ENCODE measurements at regions not wholly inside any gene's neighbourhood (a gene's known extent, or its start where the extent isn't known, plus 50 kb on each side); places are given as distances from the start of the nearest gene placed in this dataset.

- Histone ChIP-seq H3K4me2 (no peak overlapping the region), H3K27ac (ENCODE audit: low read depth in 2 of 2, low read length in 1 of 2) (no peak overlapping the region), H3K9me3 (no peaks in the 10 kb centered on the region), H3K4me1 (ENCODE audit: control insufficient read depth in 1 of 2, insufficient read depth in 2 of 2, low read depth in 1 of 2, low read length in 1 of 2) (peaks cover 0 to 24% of the 10 kb centered on the region in 2 experiments; a peak in 1 of 4 replicates), H2AFZ (ENCODE audit: low read depth) (no peak overlapping the region), H3K27me3 (ENCODE audit: insufficient read depth) (no peaks in the 10 kb centered on the region), H3F3A (replicated peaks; ENCODE audit: insufficient read depth) (no peaks in the 10 kb centered on the region), H3K4me3 (ENCODE audit: low read depth in 2 of 2, low read length in 1 of 2) (no peak overlapping the region), H3K9ac (no peak overlapping the region), H4K20me1 (ENCODE audit: insufficient read depth) (no peaks in the 10 kb centered on the region), H3K36me3 (replicated peaks in 1 of 2; ENCODE audit: control insufficient read depth in 1 of 2, insufficient read depth in 2 of 2, low read length in 1 of 2) (no peaks in the 10 kb centered on the region), H3K9me2 (no peaks in the 10 kb centered on the region), H3K79me2 (ENCODE audit: insufficient read depth) (no peaks in the 10 kb centered on the region)
- peak; percentile 16 for DNase-seq
- ChIA-PET POLR2A (no interaction called here), CTCF (no interaction called here)
- 68% methylated on average over 17 of the region's 21 CpGs for whole genome bisulfite sequencing (ENCODE audit: low lambda C conversion rate)
- TF ChIP-seq POLR2AphosphoS5 (IDR thresholded peaks at IDR 0.05; ENCODE audit: low read depth, low read length) (no peak), EZH2phosphoT487 (IDR thresholded peaks at IDR 0.05; ENCODE audit: borderline replicate concordance, low read depth) (no peak), NRF1 (IDR thresholded peaks at IDR 0.05; ENCODE audit: low read depth, low read length) (no peak), TAF1 (IDR thresholded peaks at IDR 0.05; ENCODE audit: borderline replicate concordance, low read depth, low read length) (no peak), PBX3 (IDR thresholded peaks at IDR 0.05) (no peak), FOXM1 (IDR thresholded peaks at IDR 0.05; ENCODE audit: low read depth) (no peak), RCOR1 (IDR thresholded peaks at IDR 0.05; ENCODE audit: low read length) (no peak), MXI1 (IDR thresholded peaks at IDR 0.05; ENCODE audit: low read depth, low read length) (no peak), CHD2 (IDR thresholded peaks at IDR 0.05; ENCODE audit: low read length, partially characterized antibody) (no peak), ELF1 (IDR thresholded peaks at IDR 0.05) (no peak), MEF2A (IDR thresholded peaks at IDR 0.05; ENCODE audit: borderline replicate concordance, low read depth) (no peak)
- TF ChIP-seq, protein P1, sequence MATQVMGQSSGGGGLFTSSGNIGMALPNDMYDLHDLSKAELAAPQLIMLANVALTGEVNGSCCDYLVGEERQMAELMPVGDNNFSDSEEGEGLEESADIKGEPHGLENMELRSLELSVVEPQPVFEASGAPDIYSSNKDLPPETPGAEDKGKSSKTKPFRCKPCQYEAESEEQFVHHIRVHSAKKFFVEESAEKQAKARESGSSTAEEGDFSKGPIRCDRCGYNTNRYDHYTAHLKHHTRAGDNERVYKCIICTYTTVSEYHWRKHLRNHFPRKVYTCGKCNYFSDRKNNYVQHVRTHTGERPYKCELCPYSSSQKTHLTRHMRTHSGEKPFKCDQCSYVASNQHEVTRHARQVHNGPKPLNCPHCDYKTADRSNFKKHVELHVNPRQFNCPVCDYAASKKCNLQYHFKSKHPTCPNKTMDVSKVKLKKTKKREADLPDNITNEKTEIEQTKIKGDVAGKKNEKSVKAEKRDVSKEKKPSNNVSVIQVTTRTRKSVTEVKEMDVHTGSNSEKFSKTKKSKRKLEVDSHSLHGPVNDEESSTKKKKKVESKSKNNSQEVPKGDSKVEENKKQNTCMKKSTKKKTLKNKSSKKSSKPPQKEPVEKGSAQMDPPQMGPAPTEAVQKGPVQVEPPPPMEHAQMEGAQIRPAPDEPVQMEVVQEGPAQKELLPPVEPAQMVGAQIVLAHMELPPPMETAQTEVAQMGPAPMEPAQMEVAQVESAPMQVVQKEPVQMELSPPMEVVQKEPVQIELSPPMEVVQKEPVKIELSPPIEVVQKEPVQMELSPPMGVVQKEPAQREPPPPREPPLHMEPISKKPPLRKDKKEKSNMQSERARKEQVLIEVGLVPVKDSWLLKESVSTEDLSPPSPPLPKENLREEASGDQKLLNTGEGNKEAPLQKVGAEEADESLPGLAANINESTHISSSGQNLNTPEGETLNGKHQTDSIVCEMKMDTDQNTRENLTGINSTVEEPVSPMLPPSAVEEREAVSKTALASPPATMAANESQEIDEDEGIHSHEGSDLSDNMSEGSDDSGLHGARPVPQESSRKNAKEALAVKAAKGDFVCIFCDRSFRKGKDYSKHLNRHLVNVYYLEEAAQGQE (IDR thresholded peaks at IDR 0.05; ENCODE audit: low read depth, low read length) = no peak
- TF ChIP-seq, protein P2, sequence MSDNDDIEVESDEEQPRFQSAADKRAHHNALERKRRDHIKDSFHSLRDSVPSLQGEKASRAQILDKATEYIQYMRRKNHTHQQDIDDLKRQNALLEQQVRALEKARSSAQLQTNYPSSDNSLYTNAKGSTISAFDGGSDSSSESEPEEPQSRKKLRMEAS (IDR thresholded peaks at IDR 0.05; ENCODE audit: low read depth) = no peak
- TF ChIP-seq, protein P3, sequence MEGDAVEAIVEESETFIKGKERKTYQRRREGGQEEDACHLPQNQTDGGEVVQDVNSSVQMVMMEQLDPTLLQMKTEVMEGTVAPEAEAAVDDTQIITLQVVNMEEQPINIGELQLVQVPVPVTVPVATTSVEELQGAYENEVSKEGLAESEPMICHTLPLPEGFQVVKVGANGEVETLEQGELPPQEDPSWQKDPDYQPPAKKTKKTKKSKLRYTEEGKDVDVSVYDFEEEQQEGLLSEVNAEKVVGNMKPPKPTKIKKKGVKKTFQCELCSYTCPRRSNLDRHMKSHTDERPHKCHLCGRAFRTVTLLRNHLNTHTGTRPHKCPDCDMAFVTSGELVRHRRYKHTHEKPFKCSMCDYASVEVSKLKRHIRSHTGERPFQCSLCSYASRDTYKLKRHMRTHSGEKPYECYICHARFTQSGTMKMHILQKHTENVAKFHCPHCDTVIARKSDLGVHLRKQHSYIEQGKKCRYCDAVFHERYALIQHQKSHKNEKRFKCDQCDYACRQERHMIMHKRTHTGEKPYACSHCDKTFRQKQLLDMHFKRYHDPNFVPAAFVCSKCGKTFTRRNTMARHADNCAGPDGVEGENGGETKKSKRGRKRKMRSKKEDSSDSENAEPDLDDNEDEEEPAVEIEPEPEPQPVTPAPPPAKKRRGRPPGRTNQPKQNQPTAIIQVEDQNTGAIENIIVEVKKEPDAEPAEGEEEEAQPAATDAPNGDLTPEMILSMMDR (IDR thresholded peaks at IDR 0.05) = no peak
Measured at GRCh38 chr2:240249423-240250149, 109.1 kb upstream of the OTOS start.

Measured in SK-N-SH (cell line).